Mesenchymal stem cell (in vitro differentiated cells and primary cell): ENCODE measurements at regions not wholly inside any gene's neighbourhood (a gene's known extent, or its start where the extent isn't known, plus 50 kb on each side); places are given as distances from the start of the nearest gene placed in this dataset.
A peak's percentile ranks its signal among the peaks of the same experiment; 100 is the strongest.

ENCODE experiments used
- DNase-seq: peaks from one replicate; pipeline ENCODE4 v3.0.0-alpha.2; 2013
- H2AFZ ChIP-seq: one replicate; pipeline ENCODE4 v1.6.1; 2013; ENCODE audit warnings: low read depth, mild to moderate bottlenecking, control low read depth, inconsistent platforms, low read length, moderate library complexity
- H2AK5ac ChIP-seq: 2 replicates; pipeline ENCODE4 v1.6.1; 2013; ENCODE audit warnings: low read length, moderate library complexity, mild to moderate bottlenecking, inconsistent platforms; ENCODE audit not compliant: severe bottlenecking
- H2BK120ac ChIP-seq: one replicate; pipeline ENCODE4 v1.6.1; 2013; ENCODE audit warnings: low read depth, mild to moderate bottlenecking, inconsistent platforms, low read length, moderate library complexity
- H2BK12ac ChIP-seq, 2 experiments: one replicate each; pipeline ENCODE4 v1.6.1; 2013; ENCODE audit warnings: inconsistent platforms in 2 of 2, low read length in 2 of 2, mild to moderate bottlenecking in 2 of 2, moderate library complexity in 2 of 2, control low read depth in 1 of 2
- H2BK15ac ChIP-seq: one replicate; pipeline ENCODE4 v1.6.1; 2013; ENCODE audit warnings: mild to moderate bottlenecking, low read depth, inconsistent platforms; ENCODE audit not compliant: poor library complexity, severe bottlenecking
- H2BK5ac ChIP-seq: 2 replicates; pipeline ENCODE4 v1.6.1; 2013; ENCODE audit warnings: low read depth, mild to moderate bottlenecking, low read length, control low read depth, inconsistent platforms; ENCODE audit not compliant: poor library complexity, severe bottlenecking
- H3K14ac ChIP-seq, 2 experiments: one replicate each; pipeline ENCODE4 v1.6.1; 2013; ENCODE audit warnings: inconsistent platforms in 2 of 2, low read length in 2 of 2, control low read depth in 1 of 2, mild to moderate bottlenecking in 1 of 2, moderate library complexity in 1 of 2
- H3K18ac ChIP-seq, 2 experiments: one replicate each; pipeline ENCODE4 v1.6.1; 2013; ENCODE audit warnings: inconsistent platforms in 2 of 2, low read length in 2 of 2, control low read depth in 1 of 2, low read depth in 1 of 2, mild to moderate bottlenecking in 1 of 2
- H3K23ac ChIP-seq, 2 experiments: one replicate each; pipeline ENCODE4 v1.6.1; 2013; ENCODE audit warnings: inconsistent platforms in 2 of 2, low read length in 2 of 2, mild to moderate bottlenecking in 2 of 2, moderate library complexity in 2 of 2, control low read depth in 1 of 2
- H3K27ac ChIP-seq: 2 replicates; pipeline ENCODE4 v1.5.1; 2013; ENCODE audit warnings: mild to moderate bottlenecking, moderate library complexity, low read length, control low read depth, inconsistent platforms; ENCODE audit not compliant: poor library complexity, severe bottlenecking
- H3K27me3 ChIP-seq, 2 experiments: 2 replicates each; pipeline versions ENCODE4 v1.6.1 to v1.7.0; 2013; ENCODE audit warnings: low read length in 2 of 2, mild to moderate bottlenecking in 2 of 2, moderate library complexity in 2 of 2, control low read depth in 1 of 2, inconsistent platforms in 1 of 2; ENCODE audit not compliant: control insufficient read depth in 1 of 2, insufficient read depth in 1 of 2
- H3K36me3 ChIP-seq, 2 experiments: 2 replicates each; pipeline versions ENCODE4 v1.6.1 to v1.7.0; 2013; ENCODE audit warnings: low read length in 2 of 2, control low read depth in 1 of 2, inconsistent platforms in 1 of 2, low read depth in 1 of 2, mild to moderate bottlenecking in 1 of 2; ENCODE audit not compliant: insufficient read depth in 2 of 2, control insufficient read depth in 1 of 2
- H3K4ac ChIP-seq, 2 experiments: one replicate each; pipeline ENCODE4 v1.6.1; 2013; ENCODE audit warnings: inconsistent platforms in 2 of 2, low read length in 2 of 2, mild to moderate bottlenecking in 2 of 2, moderate library complexity in 2 of 2, control low read depth in 1 of 2, low read depth in 1 of 2
- H3K4me1 ChIP-seq: 2 replicates; pipeline ENCODE4 v1.6.1; 2013; ENCODE audit warnings: low read depth, low read length, control low read depth; ENCODE audit not compliant: control insufficient read depth, insufficient read depth
- H3K4me2 ChIP-seq: 2 replicates; pipeline ENCODE4 v1.6.1; 2013; ENCODE audit warnings: low read length, mild to moderate bottlenecking, inconsistent platforms; ENCODE audit not compliant: poor library complexity, severe bottlenecking
- H3K4me3 ChIP-seq, 2 experiments: 2 replicates each; pipeline versions ENCODE4 v1.5.1 to v1.7.0; 2013; ENCODE audit warnings: low read length in 2 of 2, mild to moderate bottlenecking in 2 of 2, control low read depth in 1 of 2, low read depth in 1 of 2; ENCODE audit not compliant: insufficient read depth in 1 of 2
- H3K79me1 ChIP-seq: replicated peaks from 2 replicates; pipeline ENCODE4 v1.6.1; 2013; ENCODE audit warnings: mild to moderate bottlenecking, control low read depth, low read length, inconsistent platforms; ENCODE audit not compliant: poor library complexity, severe bottlenecking
- H3K9ac ChIP-seq: 2 replicates; pipeline ENCODE4 v1.7.0; 2013; ENCODE audit warnings: mild to moderate bottlenecking, low read length, moderate library complexity
- H3K9me3 ChIP-seq: 2 replicates; pipeline ENCODE4 v1.7.0; 2013; ENCODE audit warnings: mild to moderate bottlenecking, low read length; ENCODE audit not compliant: control insufficient read depth
- H4K8ac ChIP-seq: one replicate; pipeline ENCODE4 v1.6.1; 2013; ENCODE audit warnings: inconsistent platforms, mild to moderate bottlenecking, low read length, moderate library complexity
- H4K91ac ChIP-seq: one replicate; pipeline ENCODE4 v1.6.1; 2013; ENCODE audit warnings: mild to moderate bottlenecking, low read length, inconsistent platforms
- WGBS: methylation state at CpG from one replicate; pipeline ENCODE4 v1.1.7; 2013; ENCODE audit warnings: mixed read lengths; 5-methylcytosine and 5-hydroxymethylcytosine counted together

DNA sequence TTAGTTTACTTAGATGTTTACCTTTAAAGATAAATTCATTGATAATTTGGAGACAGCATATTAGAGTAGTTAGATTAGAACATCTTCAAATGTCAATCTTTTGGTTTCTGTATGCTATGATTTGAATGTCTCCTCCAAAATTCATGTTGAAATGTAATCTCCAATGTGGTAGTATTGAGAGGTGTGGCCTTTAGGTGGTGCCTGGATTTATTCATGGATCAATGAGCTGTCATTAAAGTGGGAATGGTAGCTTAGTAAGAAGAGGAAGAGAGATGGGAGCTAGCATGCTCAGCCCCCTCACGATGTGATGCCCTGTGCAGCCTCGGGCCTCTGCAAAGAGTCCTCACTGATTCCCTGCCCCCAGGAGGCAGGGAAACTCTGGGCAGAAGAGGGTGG is 133.6 kb upstream of the TUT7 start:
- no peak overlapping the region for H3K4me2 ChIP-seq
- H2BK15ac ChIP-seq, result no peak overlapping the region
- H3K36me3 ChIP-seq, result no peaks in the 10 kb centered on the region
- peaks cover 7% of the 10 kb centered on the region for H3K4me1 ChIP-seq
- no peaks in the 10 kb centered on the region for H3K9me3 ChIP-seq
- no peaks in the 10 kb centered on the region for H3K79me1 ChIP-seq
- H3K18ac ChIP-seq, result peak overlapping the region in 1 of 2 experiments; percentile 29
- H2BK12ac ChIP-seq, result no peak overlapping the region
- no peak for DNase-seq
- no peak overlapping the region for H3K27ac ChIP-seq
- H4K91ac ChIP-seq, result no peak overlapping the region
- H2BK5ac ChIP-seq, result no peak overlapping the region
- no peak overlapping the region for H2BK120ac ChIP-seq
- no peaks in the 10 kb centered on the region for H3K27me3 ChIP-seq
- H3K9ac ChIP-seq, result peak overlapping the region; percentile 71
- H2AFZ ChIP-seq, result no peak overlapping the region
- H3K4me3 ChIP-seq, result no peak overlapping the region
- H3K4ac ChIP-seq, result no peak overlapping the region
- 86% methylated on average over 2 of the region's 2 CpGs for WGBS
- H2AK5ac ChIP-seq, result no peak overlapping the region
- H3K23ac ChIP-seq, result no peak overlapping the region
- H3K14ac ChIP-seq, result no peak overlapping the region
- no peak overlapping the region for H4K8ac ChIP-seq

- no peak overlapping the region for H3K23ac ChIP-seq
- peak overlapping the region; percentile 71 for H3K9ac ChIP-seq
- H3K4ac ChIP-seq, result no peak overlapping the region
- no peak overlapping the region for H2AK5ac ChIP-seq
- DNase-seq, result peak; percentile 60
- 0% methylated on average over 1 of the region's 1 CpG for WGBS
- H2BK12ac ChIP-seq, result no peak overlapping the region
- H2AFZ ChIP-seq, result no peak overlapping the region
- no peak overlapping the region for H3K4me2 ChIP-seq
- no peak overlapping the region for H3K27ac ChIP-seq
- no peak overlapping the region for H3K14ac ChIP-seq
- H3K9me3 ChIP-seq, result no peaks in the 10 kb centered on the region
- H3K27me3 ChIP-seq, result no peaks in the 10 kb centered on the region
- no peak overlapping the region for H3K4me3 ChIP-seq
- no peak overlapping the region for H4K91ac ChIP-seq
- no peak overlapping the region for H2BK5ac ChIP-seq
- no peaks in the 10 kb centered on the region for H3K36me3 ChIP-seq
- H3K18ac ChIP-seq, result no peak overlapping the region
- H4K8ac ChIP-seq, result no peak overlapping the region
- no peak overlapping the region for H2BK120ac ChIP-seq
- peaks cover 7% of the 10 kb centered on the region for H3K4me1 ChIP-seq
- no peaks in the 10 kb centered on the region for H3K79me1 ChIP-seq
- H2BK15ac ChIP-seq, result no peak overlapping the region
Observed at GRCh38 chr9:86486891-86487837, 133.0 kb upstream of the TUT7 start.

- no peak overlapping the region for H3K14ac ChIP-seq
- H4K8ac ChIP-seq, result no peak overlapping the region
- WGBS, result 74% methylated on average over 5 of the region's 5 CpGs
- no peak overlapping the region for H3K4me3 ChIP-seq
- H3K36me3 ChIP-seq, result no peaks in the 10 kb centered on the region
- no peak overlapping the region for H3K23ac ChIP-seq
- H2BK15ac ChIP-seq, result no peak overlapping the region
- H3K4me1 ChIP-seq, result peaks cover 6% of the 10 kb centered on the region
- H3K27ac ChIP-seq, result no peak overlapping the region
- H3K79me1 ChIP-seq, result no peaks in the 10 kb centered on the region
- no peak overlapping the region for H4K91ac ChIP-seq
- H3K18ac ChIP-seq, result no peak overlapping the region
- DNase-seq, result no peak
- no peak overlapping the region for H3K4ac ChIP-seq
- H3K4me2 ChIP-seq, result no peak overlapping the region
- no peak overlapping the region for H2BK12ac ChIP-seq
- no peaks in the 10 kb centered on the region for H3K27me3 ChIP-seq
- H2BK5ac ChIP-seq, result no peak overlapping the region
- no peaks in the 10 kb centered on the region for H3K9me3 ChIP-seq
- no peak overlapping the region for H2BK120ac ChIP-seq
- no peak overlapping the region for H2AK5ac ChIP-seq
- H2AFZ ChIP-seq, result no peak overlapping the region
- H3K9ac ChIP-seq, result peak overlapping the region; percentile 71
Observed at GRCh38 chr9:86485359-86485758, 131.1 kb upstream of the TUT7 start.

GRCh38 chr9:86483496-86483895 is 129.3 kb upstream of the TUT7 start:
- Histone ChIP-seq H2AK5ac (no peak overlapping the region), H3K4me3 (no peak overlapping the region), H3K9ac (no peak overlapping the region), H3K27me3 (no peaks in the 10 kb centered on the region), H2BK120ac (no peak overlapping the region), H3K23ac (no peak overlapping the region), H3K79me1 (no peaks in the 10 kb centered on the region), H2BK12ac (no peak overlapping the region), H3K14ac (no peak overlapping the region), H3K9me3 (no peaks in the 10 kb centered on the region), H3K4me1 (peaks cover 6% of the 10 kb centered on the region), H2AFZ (no peak overlapping the region), H4K91ac (no peak overlapping the region), H3K4ac (no peak overlapping the region), H4K8ac (no peak overlapping the region), H3K18ac (no peak overlapping the region), H3K27ac (no peak overlapping the region), H3K4me2 (no peak overlapping the region), H2BK5ac (no peak overlapping the region), H2BK15ac (no peak overlapping the region), H3K36me3 (no peaks in the 10 kb centered on the region)
- DNase-seq, result no peak
